ENCODE measurements at regions not wholly inside any gene's neighbourhood (a gene's known extent, or its start where the extent isn't known, plus 50 kb on each side); places are given as distances from the start of the nearest gene placed in this dataset.

DNA sequence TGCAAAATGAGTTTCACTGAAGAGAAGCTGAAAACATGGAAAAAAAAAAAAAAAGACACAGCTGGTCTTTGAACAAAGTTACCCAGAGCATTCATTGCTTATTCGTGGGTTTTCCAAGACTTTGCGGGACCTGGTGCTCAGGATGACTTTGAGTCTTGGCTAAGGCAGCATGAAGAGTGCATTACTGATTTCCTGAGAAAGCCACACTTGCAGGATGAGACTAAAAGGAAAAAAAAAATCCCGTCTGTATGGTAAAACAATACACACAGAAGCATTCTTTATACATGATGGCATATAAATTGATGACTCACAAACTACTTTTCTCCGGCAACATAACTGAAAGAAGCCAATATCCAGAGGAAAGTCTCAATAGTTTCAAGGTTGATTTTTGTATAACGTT is 195.4 kb downstream of the SPP2 start:
- TF ChIP-seq, protein P1, sequence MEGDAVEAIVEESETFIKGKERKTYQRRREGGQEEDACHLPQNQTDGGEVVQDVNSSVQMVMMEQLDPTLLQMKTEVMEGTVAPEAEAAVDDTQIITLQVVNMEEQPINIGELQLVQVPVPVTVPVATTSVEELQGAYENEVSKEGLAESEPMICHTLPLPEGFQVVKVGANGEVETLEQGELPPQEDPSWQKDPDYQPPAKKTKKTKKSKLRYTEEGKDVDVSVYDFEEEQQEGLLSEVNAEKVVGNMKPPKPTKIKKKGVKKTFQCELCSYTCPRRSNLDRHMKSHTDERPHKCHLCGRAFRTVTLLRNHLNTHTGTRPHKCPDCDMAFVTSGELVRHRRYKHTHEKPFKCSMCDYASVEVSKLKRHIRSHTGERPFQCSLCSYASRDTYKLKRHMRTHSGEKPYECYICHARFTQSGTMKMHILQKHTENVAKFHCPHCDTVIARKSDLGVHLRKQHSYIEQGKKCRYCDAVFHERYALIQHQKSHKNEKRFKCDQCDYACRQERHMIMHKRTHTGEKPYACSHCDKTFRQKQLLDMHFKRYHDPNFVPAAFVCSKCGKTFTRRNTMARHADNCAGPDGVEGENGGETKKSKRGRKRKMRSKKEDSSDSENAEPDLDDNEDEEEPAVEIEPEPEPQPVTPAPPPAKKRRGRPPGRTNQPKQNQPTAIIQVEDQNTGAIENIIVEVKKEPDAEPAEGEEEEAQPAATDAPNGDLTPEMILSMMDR (IDR thresholded peaks at IDR 0.05; ENCODE audit: borderline replicate concordance, insufficient read depth, low read depth, low read length), result no peak
- H3K4me3 ChIP-seq (ENCODE audit: low read depth, low read length), result no peak overlapping the region

DNA sequence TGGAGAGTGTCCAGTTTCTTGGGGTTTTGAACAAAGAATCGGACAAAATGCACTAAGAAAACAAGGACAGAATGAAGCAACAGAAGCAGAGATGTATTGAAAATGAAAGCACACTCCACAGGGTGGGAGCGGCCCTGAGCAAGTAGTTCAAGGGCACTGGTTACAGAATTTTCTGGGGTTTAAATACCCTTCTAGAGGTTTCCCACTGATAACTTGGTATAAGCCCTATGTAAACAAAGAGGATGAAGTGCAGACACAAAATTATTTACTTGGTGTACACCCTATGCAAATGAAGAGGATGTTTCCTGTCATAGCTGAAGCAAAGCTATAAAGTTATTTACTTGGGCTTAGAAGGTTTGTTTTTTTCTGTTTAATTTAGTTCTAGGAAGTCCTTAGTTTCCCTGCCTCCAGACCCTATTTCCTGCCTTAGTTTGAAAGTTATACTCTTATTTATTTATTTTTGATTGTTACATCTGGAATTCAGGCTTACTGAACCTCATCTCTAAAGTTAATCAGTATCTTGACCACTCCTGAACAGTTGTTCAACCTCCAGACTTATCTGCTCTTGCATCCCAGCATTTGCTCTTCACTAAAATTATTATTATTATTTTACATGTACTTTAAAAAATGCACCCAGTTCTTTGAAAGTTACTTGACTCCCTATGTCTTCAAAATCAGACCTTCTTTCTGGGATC is 193.5 kb downstream of the SPP2 start:
- no peak overlapping the region for H3K4me3 ChIP-seq (ENCODE audit: low read depth, low read length)
- TF ChIP-seq, protein P1 (IDR thresholded peaks at IDR 0.05; ENCODE audit: borderline replicate concordance, insufficient read depth, low read depth, low read length), result no peak

DNA sequence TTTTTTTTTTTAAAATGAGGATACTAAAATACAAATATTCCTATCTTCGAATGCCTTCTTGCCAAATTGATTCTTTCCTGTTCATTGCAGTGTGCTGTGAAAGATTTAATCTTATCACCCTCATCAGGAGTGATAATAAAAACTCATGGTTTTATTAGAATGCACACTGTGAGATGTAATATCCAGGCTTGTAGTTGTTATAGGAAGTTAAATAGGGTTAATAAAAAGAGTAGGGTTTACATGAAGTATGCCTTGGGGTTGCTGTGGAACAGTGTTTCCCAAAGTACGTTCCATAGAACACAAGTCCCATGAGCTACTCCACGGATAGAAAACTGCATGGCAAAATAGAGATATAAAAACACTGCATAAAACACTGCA is 191.9 kb downstream of the SPP2 start:
- TF ChIP-seq, protein P1 (IDR thresholded peaks at IDR 0.05; ENCODE audit: borderline replicate concordance, insufficient read depth, low read depth, low read length), result no peak

DNA sequence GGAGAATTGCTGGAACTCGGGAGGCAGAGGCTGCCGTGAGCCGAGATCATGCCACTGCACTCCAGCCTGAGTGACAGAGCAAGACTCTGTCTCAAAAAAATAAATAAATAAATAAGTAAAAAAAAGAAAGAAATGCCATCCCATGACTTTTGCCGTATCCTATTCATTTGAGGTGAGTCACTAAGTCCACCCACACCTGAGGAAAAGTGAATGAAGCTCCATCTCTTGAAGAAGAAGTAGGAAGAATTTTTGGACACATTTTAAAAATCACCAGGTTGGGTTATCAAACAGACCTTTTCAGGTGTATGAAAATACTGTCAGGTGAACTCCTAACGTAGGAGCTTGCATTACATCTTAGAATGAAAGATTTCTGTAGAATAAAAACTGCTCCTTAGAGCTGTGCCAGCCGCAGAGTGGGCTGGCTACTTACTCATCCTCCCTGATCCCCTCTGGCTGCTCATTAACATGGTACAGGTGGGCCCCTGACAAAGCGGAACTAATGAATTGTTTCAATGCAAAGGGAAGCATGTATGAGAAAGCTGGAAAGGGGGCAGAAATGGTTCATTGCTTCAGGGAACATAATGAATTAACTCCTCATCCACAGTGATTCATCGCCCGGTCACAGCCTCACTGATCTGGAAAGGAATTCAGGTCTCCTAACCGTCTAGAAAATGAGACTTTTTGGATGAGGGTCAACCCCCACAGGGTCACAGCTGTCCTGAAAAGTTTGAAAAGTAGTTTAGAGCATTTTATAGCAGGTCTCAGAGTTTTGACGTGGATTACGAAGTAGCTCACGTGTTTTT is 191.4 kb downstream of the SPP2 start:
- TF ChIP-seq, protein P1 (IDR thresholded peaks at IDR 0.05; ENCODE audit: borderline replicate concordance, insufficient read depth, low read depth, low read length), result no peak
- no peak overlapping the region for H3K4me3 ChIP-seq (ENCODE audit: low read depth, low read length)

More for the DNA sequence above, 191.9 kb downstream of the SPP2 start:
- no peak overlapping the region for H3K4me3 ChIP-seq (ENCODE audit: low read depth, low read length)

DNA sequence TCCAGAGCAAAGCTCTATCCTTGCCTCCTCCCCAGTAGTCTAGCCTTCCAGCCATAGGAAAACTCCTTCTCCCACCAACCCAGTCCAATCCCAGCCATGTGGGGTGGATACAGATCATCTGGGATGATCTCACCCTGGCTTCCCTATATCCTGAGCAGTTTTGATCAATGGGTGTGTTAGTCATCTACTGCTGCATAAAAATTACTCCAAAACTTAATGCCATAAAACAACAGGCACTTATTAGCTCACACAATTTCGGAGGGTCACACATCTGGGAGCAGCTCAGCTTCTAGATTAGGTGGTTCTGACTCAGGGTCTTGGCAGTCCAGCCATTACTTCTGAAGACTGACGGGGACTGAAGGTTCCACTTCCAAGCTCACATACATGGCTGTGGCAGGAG is 190.4 kb downstream of the SPP2 start:
- H3K4me3 ChIP-seq (ENCODE audit: low read depth, low read length), result no peak overlapping the region
- TF ChIP-seq, protein P1 (IDR thresholded peaks at IDR 0.05; ENCODE audit: borderline replicate concordance, insufficient read depth, low read depth, low read length), result no peak

DNA sequence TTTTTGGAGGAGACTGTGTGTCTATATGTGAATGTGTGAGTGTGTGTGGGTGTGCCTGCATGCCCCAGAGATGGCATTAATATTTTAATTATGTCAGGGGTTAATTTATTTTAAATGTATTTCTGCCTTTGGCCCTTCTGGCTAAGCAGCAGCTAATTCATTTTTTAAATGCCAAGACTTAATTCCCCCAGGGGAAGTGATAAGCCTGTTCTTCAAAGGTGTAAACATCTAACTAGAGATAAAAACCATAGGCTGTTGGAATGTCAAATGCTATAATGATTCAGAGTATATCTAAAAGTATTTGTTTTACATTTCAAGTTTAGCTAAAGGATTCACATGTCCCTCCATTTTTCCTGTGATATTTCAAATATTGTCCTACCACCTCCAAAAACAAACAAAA is 184.7 kb downstream of the SPP2 start:
- H3K4me3 ChIP-seq (ENCODE audit: low read depth, low read length), result no peak overlapping the region
- TF ChIP-seq, protein P1 (IDR thresholded peaks at IDR 0.05; ENCODE audit: borderline replicate concordance, insufficient read depth, low read depth, low read length), result no peak

DNA sequence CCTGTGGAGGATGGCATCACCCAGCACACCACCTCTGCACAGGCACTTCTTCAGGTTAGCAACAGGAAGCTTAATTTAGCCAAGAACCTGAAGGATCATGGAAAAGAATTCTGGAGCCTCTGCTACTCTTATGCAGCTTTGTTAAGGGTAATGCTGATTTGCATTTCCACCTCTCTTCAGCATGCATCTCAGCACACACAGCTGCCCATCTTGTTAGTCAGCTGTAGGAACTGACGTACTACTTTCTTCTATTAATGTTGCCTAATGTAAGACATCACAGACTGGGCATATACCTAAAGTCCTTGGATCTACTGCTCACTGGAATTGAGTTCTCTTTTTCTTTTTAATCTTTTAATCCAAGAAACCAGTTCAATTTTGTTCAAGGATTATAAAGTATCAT is 181.0 kb downstream of the SPP2 start:
- H3K4me3 ChIP-seq (ENCODE audit: low read depth, low read length), result no peak overlapping the region
- TF ChIP-seq, protein P1 (IDR thresholded peaks at IDR 0.05; ENCODE audit: borderline replicate concordance, insufficient read depth, low read depth, low read length), result no peak

Data from GM12875 (cell line).